ENCODE measurements at regions not wholly inside any gene's neighbourhood (a gene's known extent, or its start where the extent isn't known, plus 50 kb on each side); places are given as distances from the start of the nearest gene placed in this dataset.

GRCh38 chr1:38336301-38336923 lies 289.8 kb upstream of the POU3F1 start:
- TF ChIP-seq MAX (CRISPR knock-in tag; IDR thresholded peaks at IDR 0.05), result no peak
- no peak for TF ChIP-seq NR1H2 (CRISPR knock-in tag; IDR thresholded peaks at IDR 0.05)
- no peak for TF ChIP-seq CTCF (IDR thresholded peaks at IDR 0.05)
- no peak for TF ChIP-seq ATF3 (CRISPR knock-in tag; conservative IDR thresholded peaks at IDR 0.05)
- no peak for TF ChIP-seq RELA (CRISPR knock-in tag; IDR thresholded peaks at IDR 0.05; ENCODE audit: borderline replicate concordance)
- no peak for TF ChIP-seq E2F1 (CRISPR knock-in tag; IDR thresholded peaks at IDR 0.05)
- TF ChIP-seq IRF1 (CRISPR knock-in tag; IDR thresholded peaks at IDR 0.05), result no peak
- TF ChIP-seq ZNF423 (CRISPR knock-in tag; IDR thresholded peaks at IDR 0.05), result no peak
- no peak for TF ChIP-seq JUN (CRISPR knock-in tag; IDR thresholded peaks at IDR 0.05)
- TF ChIP-seq HMGA2 (CRISPR knock-in tag; IDR thresholded peaks at IDR 0.05), result no peak
- no peak for TF ChIP-seq TCF7 (CRISPR knock-in tag; IDR thresholded peaks at IDR 0.05; ENCODE audit: low read depth)
- no peak for TF ChIP-seq SMAD3 (CRISPR knock-in tag; IDR thresholded peaks at IDR 0.05; ENCODE audit: borderline replicate concordance)

Measured in WTC11 (cell line).